GM12874 (cell line): ENCODE measurements at regions not wholly inside any gene's neighbourhood (a gene's known extent, or its start where the extent isn't known, plus 50 kb on each side); places are given as distances from the start of the nearest gene placed in this dataset.

Experiments used
- TF ChIP-seq, protein P1 (sequence below): IDR thresholded peaks from 2 replicates; pipeline ENCODE4 v1.5.1; 2011; ENCODE audit warnings: low read depth, mild to moderate bottlenecking, control low read depth, low read length, moderate library complexity; ENCODE audit not compliant: insufficient read depth

DNA sequence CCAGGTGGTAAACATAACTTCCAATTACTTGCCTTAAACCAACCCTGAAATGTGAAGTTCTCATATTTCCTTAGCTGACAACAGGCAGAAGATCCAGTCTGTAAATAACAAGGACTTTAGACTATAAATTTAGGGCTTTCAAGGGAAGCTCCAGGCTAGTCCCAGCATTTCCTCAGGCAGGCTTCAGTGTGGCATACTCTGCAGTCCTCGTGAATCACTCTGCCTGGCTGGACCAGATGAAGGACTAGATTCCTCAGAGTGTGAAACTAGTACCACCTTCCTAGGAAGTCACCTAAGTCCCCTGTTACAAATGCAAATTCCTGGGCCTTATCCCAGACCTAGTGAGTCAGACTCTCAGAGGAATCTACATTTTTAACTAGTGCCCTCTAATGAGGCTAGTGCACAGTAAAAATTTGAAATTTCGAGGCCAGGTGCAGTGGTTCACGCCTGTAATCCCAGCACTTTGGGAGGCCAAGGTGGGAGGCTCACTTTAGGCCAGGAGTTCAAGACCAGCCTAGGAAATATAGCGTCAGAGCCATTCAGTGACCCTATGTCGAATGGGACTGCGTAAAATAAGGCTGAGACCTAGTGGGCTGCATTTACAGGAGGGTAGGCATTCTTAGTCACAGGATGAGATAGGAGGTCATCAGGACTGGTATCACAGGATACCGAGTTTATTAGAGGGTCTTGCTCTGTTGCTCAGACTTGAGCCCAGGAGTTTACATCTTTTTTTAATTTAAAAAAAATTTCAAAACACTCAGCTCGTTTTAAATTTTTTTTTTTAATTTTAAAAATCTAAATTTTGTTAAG lies 279.6 kb upstream of the JARID2 start:
- TF ChIP-seq, protein P1, sequence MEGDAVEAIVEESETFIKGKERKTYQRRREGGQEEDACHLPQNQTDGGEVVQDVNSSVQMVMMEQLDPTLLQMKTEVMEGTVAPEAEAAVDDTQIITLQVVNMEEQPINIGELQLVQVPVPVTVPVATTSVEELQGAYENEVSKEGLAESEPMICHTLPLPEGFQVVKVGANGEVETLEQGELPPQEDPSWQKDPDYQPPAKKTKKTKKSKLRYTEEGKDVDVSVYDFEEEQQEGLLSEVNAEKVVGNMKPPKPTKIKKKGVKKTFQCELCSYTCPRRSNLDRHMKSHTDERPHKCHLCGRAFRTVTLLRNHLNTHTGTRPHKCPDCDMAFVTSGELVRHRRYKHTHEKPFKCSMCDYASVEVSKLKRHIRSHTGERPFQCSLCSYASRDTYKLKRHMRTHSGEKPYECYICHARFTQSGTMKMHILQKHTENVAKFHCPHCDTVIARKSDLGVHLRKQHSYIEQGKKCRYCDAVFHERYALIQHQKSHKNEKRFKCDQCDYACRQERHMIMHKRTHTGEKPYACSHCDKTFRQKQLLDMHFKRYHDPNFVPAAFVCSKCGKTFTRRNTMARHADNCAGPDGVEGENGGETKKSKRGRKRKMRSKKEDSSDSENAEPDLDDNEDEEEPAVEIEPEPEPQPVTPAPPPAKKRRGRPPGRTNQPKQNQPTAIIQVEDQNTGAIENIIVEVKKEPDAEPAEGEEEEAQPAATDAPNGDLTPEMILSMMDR = no peak

DNA sequence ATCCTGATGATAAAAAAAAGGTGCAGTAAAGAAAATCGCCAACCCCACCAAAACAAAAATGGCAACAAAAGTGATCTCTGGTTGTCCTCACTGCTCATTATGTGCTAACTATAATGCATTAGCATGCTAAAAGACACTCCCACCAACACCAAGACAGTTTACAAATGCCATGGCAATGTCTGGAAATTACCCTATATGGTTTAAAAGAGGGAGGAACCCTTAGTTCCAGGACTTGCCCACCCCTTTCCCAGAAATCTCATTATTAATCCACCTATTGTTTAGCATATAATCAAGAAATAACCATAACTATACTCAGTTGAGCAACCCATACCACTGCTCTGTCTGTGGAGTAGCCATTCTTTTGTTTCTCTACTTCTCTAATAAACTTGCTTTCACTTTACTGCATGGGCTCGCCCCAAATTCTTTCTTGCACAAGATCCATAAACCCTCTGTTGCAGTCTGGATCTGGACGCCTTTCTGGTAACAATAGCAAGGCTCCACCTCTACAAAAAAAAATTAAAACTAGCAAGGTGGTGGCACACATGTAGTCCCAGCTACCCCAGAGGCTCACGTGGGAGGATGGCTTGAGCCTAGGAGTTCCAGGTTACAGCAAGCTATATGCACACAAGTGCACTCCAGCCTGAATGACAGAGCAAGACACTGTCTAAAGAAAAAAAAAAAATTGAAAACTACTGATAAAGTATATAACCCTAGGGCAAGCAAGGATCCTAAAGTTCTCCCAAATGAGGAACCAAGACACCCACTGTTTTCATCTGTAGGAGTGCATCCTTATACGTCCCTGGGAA lies 278.8 kb upstream of the JARID2 start:
- TF ChIP-seq, protein P1 = no peak

DNA sequence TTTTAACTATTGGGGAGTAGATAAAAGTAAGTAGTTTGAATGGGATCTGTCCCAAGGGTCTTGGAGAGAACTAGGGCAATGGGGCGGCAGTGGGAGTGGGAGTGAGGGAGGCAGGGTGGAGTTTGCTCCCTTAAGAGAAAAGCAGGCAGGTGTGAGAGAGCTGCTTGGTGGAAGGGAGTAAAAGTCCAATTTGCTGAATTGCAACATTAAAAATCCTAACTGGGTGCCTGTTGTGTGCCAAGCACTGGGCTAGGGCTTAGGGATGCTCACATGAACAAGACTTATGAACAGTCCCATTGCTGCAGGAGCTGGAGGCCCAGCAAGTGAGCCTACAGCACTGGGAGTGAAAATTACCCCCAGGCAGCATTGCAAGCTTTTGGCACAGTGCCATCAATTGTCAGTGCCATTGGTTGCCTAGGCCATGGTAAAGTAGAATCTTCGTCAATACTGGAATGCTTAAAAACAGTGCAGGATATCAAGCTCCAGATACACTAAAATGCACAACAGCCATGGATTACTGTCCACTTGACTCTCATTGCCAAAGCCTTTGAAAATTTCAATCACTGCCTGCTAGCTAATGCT lies 277.7 kb upstream of the JARID2 start:
- TF ChIP-seq, protein P1 = no peak

DNA sequence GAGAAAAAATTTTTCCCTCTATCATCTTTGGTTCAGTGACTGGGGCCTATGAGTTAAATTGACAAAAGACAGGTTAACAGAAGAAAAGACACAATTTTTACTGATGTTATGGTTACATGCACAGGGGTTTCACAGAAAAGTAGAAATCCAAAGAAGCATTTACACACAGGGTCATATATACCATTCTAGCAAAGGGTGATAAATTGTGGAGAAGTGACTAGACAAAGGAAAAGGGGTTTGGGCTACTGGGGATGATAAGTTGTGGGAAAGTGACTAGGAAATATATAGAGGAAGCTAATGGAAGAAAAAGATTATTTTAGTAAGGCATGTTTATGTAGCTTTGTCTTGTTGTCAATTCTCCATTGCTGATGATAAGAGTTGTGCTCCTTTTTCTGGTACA lies 276.7 kb upstream of the JARID2 start:
- TF ChIP-seq, protein P1 = no peak

DNA sequence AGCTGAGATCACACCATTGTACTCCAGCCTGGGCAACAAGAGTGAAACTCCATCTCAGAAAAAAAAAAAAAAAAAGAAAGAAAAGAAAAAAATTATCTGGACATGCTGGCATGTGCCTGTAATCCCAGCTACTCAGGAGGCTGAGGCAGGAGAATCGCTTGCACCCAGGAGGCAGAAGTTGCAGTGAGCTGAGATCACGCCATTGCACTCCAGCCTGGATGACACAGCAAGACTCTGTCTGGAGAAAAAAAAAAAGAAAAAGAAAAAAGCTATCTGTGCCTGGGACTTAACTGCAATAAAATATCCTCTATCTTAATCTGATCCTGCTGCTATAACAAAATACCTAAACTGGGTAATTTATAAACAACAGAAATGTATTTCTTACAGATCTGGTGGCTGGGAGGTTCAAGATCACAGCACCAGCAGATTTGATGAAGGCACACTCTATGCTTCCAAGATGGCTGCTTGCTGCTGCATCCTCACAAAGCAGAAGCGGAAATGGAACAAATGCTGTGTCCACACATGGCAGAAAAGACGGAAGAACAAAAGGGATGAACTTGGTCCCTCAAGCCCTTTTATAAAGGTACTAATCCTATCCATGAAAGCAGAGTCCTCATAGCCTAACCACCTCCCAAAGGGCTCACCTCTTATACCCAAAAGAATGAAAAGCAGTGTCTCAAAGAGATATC lies 273.3 kb upstream of the JARID2 start:
- TF ChIP-seq, protein P1 = no peak

DNA sequence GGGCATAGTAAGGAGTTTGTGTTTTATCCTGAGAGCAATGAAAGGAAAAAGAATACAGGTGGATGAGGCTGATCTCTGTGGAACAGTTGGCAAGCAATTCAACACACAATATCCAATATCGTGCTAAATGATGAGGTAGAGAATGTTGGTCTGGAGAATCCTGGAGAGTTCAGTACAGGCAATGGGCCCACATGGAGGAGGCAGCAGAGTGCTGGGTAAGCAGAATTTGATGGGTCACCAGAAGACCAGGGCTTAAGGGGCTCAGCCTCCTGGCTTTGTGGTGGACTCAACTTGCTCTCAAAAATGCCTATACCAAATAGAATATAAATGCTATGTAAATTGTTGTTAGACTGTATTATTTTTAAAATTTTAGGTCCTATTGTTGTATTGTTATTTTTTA lies 271.5 kb upstream of the JARID2 start:
- TF ChIP-seq, protein P1 = no peak
